Common myeloid progenitor, CD34-positive (primary cell): ENCODE measurements at regions not wholly inside any gene's neighbourhood (a gene's known extent, or its start where the extent isn't known, plus 50 kb on each side); places are given as distances from the start of the nearest gene placed in this dataset.
A peak's percentile ranks its signal among the peaks of the same experiment; 100 is the strongest.

Experiments used
- CTCF ChIA-PET: fragments of 350-600 bp; sonication (Branson Sonifier 250); formaldehyde crosslinking; loops from one replicate; lab custom pipeline; 2021; ENCODE audit warnings: antibody characterized with exemption; lab: Charles Lee
- POLR2A ChIA-PET: fragments of 350-600 bp; sonication (Branson Sonifier 250); formaldehyde crosslinking; loops from one replicate; lab custom pipeline; 2021; ENCODE audit warnings: antibody characterized with exemption; lab: Charles Lee
- DNase-seq, 3 donors: peaks; one replicate each; pipeline versions ENCODE4 v3.0.0 to v3.0.0-alpha.2; 2013
- H3K27ac ChIP-seq, 2 experiments: 1 replicate in 1 of 2; 2 replicates in 1 of 2; pipeline ENCODE4 v1.7.0; 2013; ENCODE audit warnings: inconsistent platforms in 2 of 2, low read length in 2 of 2, mild to moderate bottlenecking in 2 of 2, low read depth in 1 of 2, moderate library complexity in 1 of 2; ENCODE audit not compliant: severe bottlenecking in 2 of 2, insufficient read depth in 1 of 2, poor library complexity in 1 of 2
- H3K27me3 ChIP-seq, 5 experiments: replicated peaks in 2 of 5; 1 replicate in 3 of 5; 2 replicates in 2 of 5; pipeline versions ENCODE4 v1.6.1 to v1.7.0; 2013; ENCODE audit warnings: low read length in 4 of 5, mild to moderate bottlenecking in 2 of 5, moderate library complexity in 2 of 5, inconsistent platforms in 1 of 5; ENCODE audit not compliant: insufficient read depth in 5 of 5, control insufficient read depth in 4 of 5
- H3K36me3 ChIP-seq, 4 experiments: 1 replicate in 2 of 4; 2 replicates in 2 of 4; pipeline versions ENCODE4 v1.6.1 to v1.7.0; 2013; ENCODE audit warnings: low read length in 3 of 4, control low read depth in 1 of 4, mild to moderate bottlenecking in 1 of 4; ENCODE audit not compliant: control insufficient read depth in 4 of 4, insufficient read depth in 4 of 4
- H3K4me1 ChIP-seq, 4 experiments: 1 replicate in 3 of 4; 2 replicates in 1 of 4; pipeline versions ENCODE4 v1.6.1 to v1.7.1; 2013; ENCODE audit warnings: low read length in 3 of 4, mild to moderate bottlenecking in 3 of 4, control low read depth in 1 of 4, inconsistent platforms in 1 of 4, moderate library complexity in 1 of 4; ENCODE audit not compliant: control insufficient read depth in 4 of 4, insufficient read depth in 4 of 4; ENCODE audit errors: control extremely low read depth in 1 of 4
- H3K4me3 ChIP-seq, 7 experiments: 1 replicate in 4 of 7; 2 replicates in 3 of 7; pipeline versions ENCODE4 v1.5.1 to v1.7.0; 2013; ENCODE audit warnings: mild to moderate bottlenecking in 7 of 7, low read length in 6 of 7, moderate library complexity in 6 of 7, inconsistent platforms in 2 of 7, low read depth in 2 of 7, control low read depth in 1 of 7; ENCODE audit not compliant: insufficient read depth in 4 of 7, control insufficient read depth in 1 of 7; ENCODE audit errors: extremely low read depth in 1 of 7
- H3K9me3 ChIP-seq, 5 experiments: 1 replicate in 4 of 5; 2 replicates in 1 of 5; pipeline versions ENCODE4 v1.6.1 to v1.7.1; 2013; ENCODE audit warnings: low read length in 4 of 5, mild to moderate bottlenecking in 2 of 5, inconsistent platforms in 1 of 5, low read depth in 1 of 5, moderate library complexity in 1 of 5; ENCODE audit not compliant: control insufficient read depth in 4 of 5, insufficient read depth in 2 of 5; ENCODE audit errors: control extremely low read depth in 1 of 5
- WGBS: methylation state at CpG from one replicate; pipeline ENCODE4 v1.1.5; 2013; ENCODE audit not compliant: insufficient coverage; 5-methylcytosine and 5-hydroxymethylcytosine counted together

- no peak overlapping the region for H3K27ac ChIP-seq
- no peaks in the 10 kb centered on the region for H3K36me3 ChIP-seq
- H3K4me1 ChIP-seq, result no peaks in the 10 kb centered on the region
- ChIA-PET POLR2A (no interaction called here), CTCF (no interaction called here)
- no peak for DNase-seq
- H3K4me3 ChIP-seq, result no peak overlapping the region
- no peaks in the 10 kb centered on the region for H3K27me3 ChIP-seq
- no peaks in the 10 kb centered on the region for H3K9me3 ChIP-seq
Measured at GRCh38 chr3:117630469-117630868, 920.9 kb downstream of the TUSC7 start.

- ChIA-PET POLR2A (no interaction called here), CTCF (no interaction called here)
- Histone ChIP-seq H3K27me3 (no peaks in the 10 kb centered on the region), H3K4me1 (no peaks in the 10 kb centered on the region), H3K9me3 (no peaks in the 10 kb centered on the region), H3K36me3 (no peaks in the 10 kb centered on the region), H3K27ac (no peak overlapping the region), H3K4me3 (no peak overlapping the region)
- no peak for DNase-seq
- WGBS, result no CpG with 5 or more reads among the region's 1 CpG
Measured at GRCh38 chr3:117630885-117631284, 921.3 kb downstream of the TUSC7 start.

- CTCF ChIA-PET, result no interaction called here
- Histone ChIP-seq H3K27ac (no peak overlapping the region), H3K36me3 (no peaks in the 10 kb centered on the region), H3K9me3 (no peaks in the 10 kb centered on the region), H3K4me3 (no peak overlapping the region), H3K27me3 (no peaks in the 10 kb centered on the region), H3K4me1 (no peaks in the 10 kb centered on the region)
- no CpG with 5 or more reads among the region's 3 CpGs for WGBS
- no peak for DNase-seq
- POLR2A ChIA-PET, result no interaction called here
Measured at GRCh38 chr3:117631781-117632180, 922.2 kb downstream of the TUSC7 start.

GRCh38 chr3:117632191-117632590, 922.6 kb downstream of the TUSC7 start:
- DNase-seq, result no peak
- ChIA-PET CTCF (no interaction called here), POLR2A (no interaction called here)
- 100% methylated on average over 2 of the region's 2 CpGs for WGBS
- no peaks in the 10 kb centered on the region for H3K4me1 ChIP-seq
- no peaks in the 10 kb centered on the region for H3K36me3 ChIP-seq
- H3K27ac ChIP-seq, result no peak overlapping the region
- H3K4me3 ChIP-seq, result no peak overlapping the region
- H3K9me3 ChIP-seq, result no peaks in the 10 kb centered on the region
- no peaks in the 10 kb centered on the region for H3K27me3 ChIP-seq

- ChIA-PET POLR2A (no interaction called here), CTCF (no interaction called here)
- Histone ChIP-seq H3K36me3 (no peaks in the 10 kb centered on the region), H3K9me3 (no peaks in the 10 kb centered on the region), H3K27ac (no peak overlapping the region), H3K4me3 (no peak overlapping the region), H3K27me3 (no peaks in the 10 kb centered on the region), H3K4me1 (no peaks in the 10 kb centered on the region)
- 67% methylated on average over 3 of the region's 4 CpGs for WGBS
- DNase-seq, result peak in 1 of 3 donors; percentile 0
Measured at GRCh38 chr3:117633207-117633606, 923.6 kb downstream of the TUSC7 start.

- H3K27ac ChIP-seq, result no peak overlapping the region
- no peaks in the 10 kb centered on the region for H3K4me1 ChIP-seq
- ChIA-PET CTCF (no interaction called here), POLR2A (no interaction called here)
- H3K27me3 ChIP-seq, result no peaks in the 10 kb centered on the region
- H3K9me3 ChIP-seq, result no peaks in the 10 kb centered on the region
- no peak for DNase-seq
- H3K36me3 ChIP-seq, result no peaks in the 10 kb centered on the region
- no CpG with 5 or more reads among the region's 5 CpGs for WGBS
- no peak overlapping the region for H3K4me3 ChIP-seq
Measured at GRCh38 chr3:117637666-117638065, 928.1 kb downstream of the TUSC7 start.

- CTCF ChIA-PET, result no interaction called here
- POLR2A ChIA-PET, result no interaction called here
- H3K4me1 ChIP-seq, result no peaks in the 10 kb centered on the region
- no peaks in the 10 kb centered on the region for H3K27me3 ChIP-seq
- H3K36me3 ChIP-seq, result no peaks in the 10 kb centered on the region
- no peak overlapping the region for H3K4me3 ChIP-seq
- peaks cover 0 to 3% (median 0%) of the 10 kb centered on the region in 5 experiments for H3K9me3 ChIP-seq
- no peak for DNase-seq
- no peak overlapping the region for H3K27ac ChIP-seq
Measured at GRCh38 chr3:117644203-117644602, 934.6 kb downstream of the TUSC7 start.
